ENCODE measurements at regions not wholly inside any gene's neighbourhood (a gene's known extent, or its start where the extent isn't known, plus 50 kb on each side); places are given as distances from the start of the nearest gene placed in this dataset.

DNA sequence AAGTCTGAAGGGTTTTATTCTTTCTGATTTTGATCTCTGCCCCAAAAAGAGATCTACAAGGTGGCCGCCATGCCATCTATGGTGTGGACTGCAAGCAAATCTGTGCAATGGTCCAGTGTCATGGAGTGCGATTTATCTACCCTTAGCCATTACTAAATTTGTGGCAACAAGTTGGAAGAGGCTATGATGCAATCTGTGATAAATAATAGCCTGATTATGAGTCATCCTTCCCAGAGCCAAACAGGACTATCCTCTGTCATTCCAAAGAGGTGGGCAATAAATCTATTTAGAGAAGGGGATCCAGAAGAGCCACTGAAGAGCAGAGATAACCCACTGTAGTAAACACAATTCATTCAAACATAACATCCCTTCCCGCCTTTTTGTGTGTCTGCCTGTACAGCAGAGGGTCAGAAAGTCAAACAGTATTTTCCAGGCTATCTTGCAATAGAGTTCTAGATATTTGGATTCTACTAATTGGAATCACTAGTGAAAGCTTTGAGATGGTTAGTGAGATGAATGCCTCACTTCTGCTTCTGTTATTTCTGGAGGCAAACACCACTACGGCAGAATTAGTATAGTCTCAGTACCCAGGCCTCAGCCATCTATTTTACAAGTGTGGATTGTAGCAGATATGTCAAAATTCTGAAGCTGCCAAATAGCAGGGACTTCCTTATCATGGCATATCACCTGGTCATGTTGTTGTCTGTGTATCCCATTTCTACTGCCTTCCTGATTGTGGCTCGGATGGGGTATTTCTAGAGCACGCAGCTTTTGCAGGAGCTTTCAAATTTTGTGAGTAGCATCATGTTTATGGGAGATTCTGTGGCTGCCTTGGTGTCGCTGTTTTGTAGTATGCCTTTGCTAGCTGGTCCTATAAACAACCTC is 192.0 kb downstream of the SMIM20 start:
- peak; percentile 54 for DNase-seq (ENCODE audit: low read depth)

DNA sequence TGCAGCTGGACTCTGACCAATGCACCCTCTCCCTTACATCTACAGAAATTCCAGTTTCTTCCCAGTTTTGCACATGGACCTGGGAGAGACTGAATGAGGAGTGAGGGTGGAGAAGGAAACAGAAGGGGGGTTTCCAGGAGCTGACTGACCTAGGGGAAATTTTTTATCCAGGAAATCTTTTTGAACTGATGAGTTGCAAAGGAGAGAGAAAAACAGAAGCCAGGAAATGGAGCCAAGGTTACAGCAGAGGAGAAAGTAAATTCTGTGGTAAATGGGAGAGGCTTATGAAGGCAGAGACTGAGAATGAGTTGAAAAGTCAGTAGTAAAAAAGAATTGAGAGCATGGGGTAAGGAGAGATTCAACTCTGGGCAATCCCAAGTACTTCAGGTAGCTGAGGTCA is 192.8 kb downstream of the SMIM20 start:
- no peak for DNase-seq (ENCODE audit: low read depth)

- DNase-seq (ENCODE audit: low read depth), result no peak
Observed at GRCh38 chr4:26108054-26108453, 194.0 kb downstream of the SMIM20 start.

DNA sequence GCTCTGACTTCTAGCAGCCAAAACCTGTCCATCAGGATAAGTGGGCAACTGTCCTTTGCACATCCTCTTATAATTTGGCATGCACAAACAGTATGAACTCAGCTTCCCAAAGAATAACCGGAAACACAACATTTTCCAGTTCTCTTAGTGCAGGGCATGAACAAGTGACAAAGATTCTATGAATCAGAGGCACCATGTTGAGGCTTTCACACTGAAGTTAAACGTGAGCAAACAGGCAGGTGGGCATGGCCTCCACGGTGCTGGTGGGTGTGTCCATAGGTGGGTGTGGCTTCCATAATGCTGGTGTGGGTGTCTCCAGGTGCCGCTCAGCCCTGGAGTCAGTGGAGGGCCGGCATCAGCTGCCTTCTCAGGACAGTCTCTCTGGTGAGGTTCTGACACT is 196.5 kb downstream of the SMIM20 start:
- DNase-seq (ENCODE audit: low read depth), result no peak

- DNase-seq (ENCODE audit: low read depth), result no peak
Observed at GRCh38 chr4:26113339-26113940, 199.4 kb downstream of the SMIM20 start.

- DNase-seq (ENCODE audit: low read depth), result no peak
Observed at GRCh38 chr4:26116057-26116456, 202.0 kb downstream of the SMIM20 start.

GRCh38 chr4:26120098-26120825 is 200.6 kb upstream of the RBPJ start:
- DNase-seq (ENCODE audit: low read depth), result no peak

DNA sequence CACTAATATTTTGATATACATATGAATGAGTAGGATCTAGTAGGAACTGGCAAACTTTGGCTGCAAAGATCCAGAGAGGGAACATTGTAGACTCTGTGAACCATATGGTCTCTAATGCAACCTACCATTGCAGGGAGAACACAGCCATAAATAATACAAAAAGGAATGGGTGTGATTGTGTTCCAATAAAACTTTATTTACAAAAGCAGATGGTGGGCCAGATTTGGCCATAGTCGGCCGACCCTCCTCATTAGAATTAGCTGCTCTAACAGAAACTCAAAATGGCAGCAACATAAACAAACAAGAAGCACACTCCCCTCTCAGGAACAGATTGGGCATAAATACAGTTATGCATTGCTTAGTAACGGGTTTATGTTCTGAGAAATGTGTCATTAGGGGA is 198.1 kb upstream of the RBPJ start:
- DNase-seq (ENCODE audit: low read depth), result no peak

- no peak for DNase-seq (ENCODE audit: low read depth)
Observed at GRCh38 chr4:26124753-26125321, 196.0 kb upstream of the RBPJ start.

- no peak for DNase-seq (ENCODE audit: low read depth)
Observed at GRCh38 chr4:26126143-26126718, 194.6 kb upstream of the RBPJ start.

- no peak for DNase-seq (ENCODE audit: low read depth)
Observed at GRCh38 chr4:26126994-26127393, 193.8 kb upstream of the RBPJ start.

GRCh38 chr4:26127851-26128337 is 192.9 kb upstream of the RBPJ start:
- DNase-seq (ENCODE audit: low read depth), result no peak

GRCh38 chr4:26130173-26130572 is 190.6 kb upstream of the RBPJ start:
- no peak for DNase-seq (ENCODE audit: low read depth)

- DNase-seq (ENCODE audit: low read depth), result no peak
Observed at GRCh38 chr4:26130841-26131432, 189.9 kb upstream of the RBPJ start.

GRCh38 chr4:26131711-26132110 is 189.1 kb upstream of the RBPJ start:
- DNase-seq (ENCODE audit: low read depth), result no peak

GRCh38 chr4:26132858-26133257 is 188.0 kb upstream of the RBPJ start:
- DNase-seq (ENCODE audit: low read depth), result no peak

- no peak for DNase-seq (ENCODE audit: low read depth)
Observed at GRCh38 chr4:26133840-26134239, 187.0 kb upstream of the RBPJ start.

GRCh38 chr4:26135331-26135730 is 185.5 kb upstream of the RBPJ start:
- no peak for DNase-seq (ENCODE audit: low read depth)

GRCh38 chr4:26136615-26137014 is 184.2 kb upstream of the RBPJ start:
- DNase-seq (ENCODE audit: low read depth), result no peak

DNA sequence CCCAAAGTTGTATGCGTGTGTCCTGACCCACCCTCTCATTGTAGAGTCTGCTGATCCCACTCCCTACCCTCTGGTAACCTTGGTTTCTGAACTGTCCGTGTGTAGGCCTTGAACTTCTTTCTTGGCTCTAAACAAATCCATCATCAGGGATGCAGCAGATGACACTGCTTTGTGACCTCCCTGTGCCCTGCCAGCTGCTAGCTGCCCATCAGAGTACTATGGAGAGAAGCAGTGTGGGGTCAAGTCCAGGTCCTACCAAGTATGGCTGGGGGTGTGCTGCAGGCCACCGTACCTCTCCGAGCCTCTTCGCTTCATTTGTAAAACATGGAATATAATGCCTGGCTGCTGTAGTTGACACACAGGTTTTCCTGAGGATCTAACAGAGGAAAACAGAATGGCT is 183.5 kb upstream of the RBPJ start:
- DNase-seq (ENCODE audit: low read depth), result no peak

GRCh38 chr4:26139310-26139924 is 181.4 kb upstream of the RBPJ start:
- no peak for DNase-seq (ENCODE audit: low read depth)
